GM23338 (cell line): ENCODE measurements at regions not wholly inside any gene's neighbourhood (a gene's known extent, or its start where the extent isn't known, plus 50 kb on each side); places are given as distances from the start of the nearest gene placed in this dataset.

ENCODE experiments used
- ATAC-seq: fragments of 200-7000 bp; cut with Tn5 transposase; 3 replicates; pipeline ENCODE4 v1.9.1; 2020
- DNase-seq: peaks from one replicate; pipeline ENCODE4 v3.0.0-alpha.2; 2015; ENCODE audit warnings: low spot score
- H2AFZ ChIP-seq: fragments of 200-600 bp; sonication (generic); 2 replicates; pipeline ENCODE4 v1.8.0; 2016; ENCODE audit warnings: antibody characterized with exemption, mild to moderate bottlenecking, moderate library complexity
- H3F3A ChIP-seq: fragments of 200-600 bp; sonication (generic); replicated peaks from 2 replicates; pipeline ENCODE4 v1.8.0; 2017; ENCODE audit warnings: antibody characterized with exemption, mixed run types, low read depth
- H3K27ac ChIP-seq: fragments of 200-600 bp; sonication (generic); 2 replicates; pipeline ENCODE4 v1.6.1; 2016; ENCODE audit warnings: low read depth
- H3K27me3 ChIP-seq: fragments of 200-600 bp; sonication (generic); 2 replicates; pipeline ENCODE4 v1.8.0; 2016; ENCODE audit warnings: mild to moderate bottlenecking, mixed run types, moderate library complexity; ENCODE audit not compliant: insufficient read depth
- H3K36me3 ChIP-seq: fragments of 200-600 bp; sonication (generic); 2 replicates; pipeline ENCODE4 v1.8.0; 2016; ENCODE audit warnings: mild to moderate bottlenecking; ENCODE audit not compliant: insufficient read depth
- H3K4me1 ChIP-seq: fragments of 200-600 bp; sonication (generic); 2 replicates; pipeline ENCODE4 v1.8.0; 2016; ENCODE audit warnings: mild to moderate bottlenecking, moderate library complexity; ENCODE audit not compliant: insufficient read depth
- H3K4me2 ChIP-seq: fragments of 200-600 bp; sonication (generic); 2 replicates; pipeline ENCODE4 v1.7.1; 2017; ENCODE audit warnings: mixed run types
- H3K4me3 ChIP-seq: fragments of 200-600 bp; sonication (generic); 2 replicates; pipeline ENCODE4 v1.6.1; 2016; ENCODE audit warnings: mixed run types
- H3K79me2 ChIP-seq: fragments of 200-600 bp; sonication (generic); replicated peaks from 2 replicates; pipeline ENCODE4 v1.8.0; 2017; ENCODE audit warnings: mild to moderate bottlenecking; ENCODE audit not compliant: insufficient read depth
- H3K9me2 ChIP-seq: fragments of 200-600 bp; sonication (generic); 2 replicates; pipeline ENCODE4 v1.8.0; 2017; ENCODE audit not compliant: insufficient read depth
- H4K20me1 ChIP-seq: fragments of 200-600 bp; sonication (generic); replicated peaks from 2 replicates; pipeline ENCODE4 v1.8.0; 2017; ENCODE audit warnings: mild to moderate bottlenecking; ENCODE audit not compliant: insufficient read depth
- H3K27ac Mint-ChIP-seq: 2 replicates; pipeline ENCODE4 v1.8.0; 2020; ENCODE audit warnings: inconsistent platforms, mild to moderate bottlenecking, moderate library complexity, mixed read lengths
- H3K27me3 Mint-ChIP-seq: 3 replicates; pipeline ENCODE4 v1.8.0; 2022; ENCODE audit warnings: low read depth, mild to moderate bottlenecking, moderate library complexity, mixed read lengths, inconsistent platforms; ENCODE audit not compliant: insufficient read depth, poor library complexity
- H3K36me3 Mint-ChIP-seq: 3 replicates; pipeline ENCODE4 v1.8.0; 2021; ENCODE audit warnings: low read depth, mild to moderate bottlenecking, inconsistent platforms, moderate library complexity, mixed read lengths
- H3K4me1 Mint-ChIP-seq: 3 replicates; pipeline ENCODE4 v1.8.0; 2020; ENCODE audit warnings: mild to moderate bottlenecking, inconsistent platforms, mixed read lengths
- H3K4me3 Mint-ChIP-seq: 3 replicates; pipeline ENCODE4 v1.8.0; 2021; ENCODE audit warnings: moderate library complexity, mild to moderate bottlenecking, inconsistent platforms, mixed read lengths
- H3K9me3 Mint-ChIP-seq: 3 replicates; pipeline ENCODE4 v1.8.0; 2020; ENCODE audit warnings: moderate library complexity, mild to moderate bottlenecking, inconsistent platforms, mixed read lengths
- EZH2 ChIP-seq: fragments of 200-600 bp; sonication (generic); IDR thresholded peaks from one replicate; pipeline ENCODE4 v1.8.0; 2017; ENCODE audit warnings: antibody characterized with exemption, mild to moderate bottlenecking, low read depth; ENCODE audit not compliant: unreplicated experiment
- JUNB ChIP-seq: IDR thresholded peaks from one replicate; pipeline ENCODE4 v1.6.1; 2016; ENCODE audit warnings: antibody characterized with exemption; ENCODE audit not compliant: unreplicated experiment
- POLR2AphosphoS5 ChIP-seq: IDR thresholded peaks from 2 replicates; pipeline ENCODE4 v1.6.1; 2016; ENCODE audit warnings: antibody characterized with exemption, low read depth
- STAT1 ChIP-seq: IDR thresholded peaks from one replicate; pipeline ENCODE4 v1.6.1; 2016; ENCODE audit warnings: antibody characterized with exemption; ENCODE audit not compliant: unreplicated experiment
- ZNF114 ChIP-seq: fragments of 250-450 bp; sonication (Bioruptor Pico); IDR thresholded peaks from 2 replicates; pipeline ENCODE4 v1.5.0; 2020; ENCODE audit warnings: mild to moderate bottlenecking, moderate library complexity
- ZNF331 ChIP-seq: fragments of 250-450 bp; sonication (Bioruptor Pico); IDR thresholded peaks from 2 replicates; pipeline ENCODE4 v1.5.0; 2020; ENCODE audit warnings: low read depth, mild to moderate bottlenecking, moderate library complexity
- TF ChIP-seq, protein P1 (sequence below), 2 experiments: fragments of 200-600 bp in 1 of 2; sonication (generic) in 1 of 2; conservative IDR thresholded peaks; 2 replicates each; pipeline versions ENCODE4 v1.5.1 to v1.6.1; 2016 to 2017; ENCODE audit warnings: antibody characterized with exemption in 2 of 2, low read depth in 2 of 2, mild to moderate bottlenecking in 2 of 2, moderate library complexity in 1 of 2

DNA sequence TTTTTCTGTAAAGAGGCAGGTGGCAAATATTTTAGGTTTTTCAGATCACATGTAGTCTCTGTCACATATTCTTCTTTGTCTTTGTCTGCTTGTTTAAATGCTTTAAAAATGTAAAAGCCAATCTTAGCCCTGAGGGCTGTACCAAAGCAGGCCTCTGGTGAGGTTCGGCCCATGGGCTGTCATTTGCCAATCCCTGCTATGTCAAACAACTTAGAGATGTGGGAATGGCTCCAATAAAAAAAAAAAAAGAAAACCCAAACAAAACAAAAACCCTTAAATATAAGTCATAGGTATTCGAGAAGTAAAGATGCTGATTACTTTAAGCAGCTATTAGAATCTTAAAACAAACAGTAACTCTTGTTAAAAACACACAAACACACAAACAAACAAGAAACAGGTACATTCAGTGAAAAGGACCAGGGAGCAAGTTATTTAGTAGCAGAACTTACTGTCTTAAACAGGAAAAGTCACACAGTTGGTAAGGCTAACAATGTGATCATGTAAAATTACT lies 61.4 kb upstream of the NAMPT start (continued):
- TF ChIP-seq, protein P1, sequence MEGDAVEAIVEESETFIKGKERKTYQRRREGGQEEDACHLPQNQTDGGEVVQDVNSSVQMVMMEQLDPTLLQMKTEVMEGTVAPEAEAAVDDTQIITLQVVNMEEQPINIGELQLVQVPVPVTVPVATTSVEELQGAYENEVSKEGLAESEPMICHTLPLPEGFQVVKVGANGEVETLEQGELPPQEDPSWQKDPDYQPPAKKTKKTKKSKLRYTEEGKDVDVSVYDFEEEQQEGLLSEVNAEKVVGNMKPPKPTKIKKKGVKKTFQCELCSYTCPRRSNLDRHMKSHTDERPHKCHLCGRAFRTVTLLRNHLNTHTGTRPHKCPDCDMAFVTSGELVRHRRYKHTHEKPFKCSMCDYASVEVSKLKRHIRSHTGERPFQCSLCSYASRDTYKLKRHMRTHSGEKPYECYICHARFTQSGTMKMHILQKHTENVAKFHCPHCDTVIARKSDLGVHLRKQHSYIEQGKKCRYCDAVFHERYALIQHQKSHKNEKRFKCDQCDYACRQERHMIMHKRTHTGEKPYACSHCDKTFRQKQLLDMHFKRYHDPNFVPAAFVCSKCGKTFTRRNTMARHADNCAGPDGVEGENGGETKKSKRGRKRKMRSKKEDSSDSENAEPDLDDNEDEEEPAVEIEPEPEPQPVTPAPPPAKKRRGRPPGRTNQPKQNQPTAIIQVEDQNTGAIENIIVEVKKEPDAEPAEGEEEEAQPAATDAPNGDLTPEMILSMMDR (conservative IDR thresholded peaks at IDR 0.05; ENCODE audit: low read depth in 2 of 2), result no peak
- TF ChIP-seq ZNF114 (CRISPR knock-in tag) (no peak), ZNF331 (CRISPR knock-in tag) (no peak), JUNB (no peak), EZH2 (no peak), STAT1 (no peak)

DNA sequence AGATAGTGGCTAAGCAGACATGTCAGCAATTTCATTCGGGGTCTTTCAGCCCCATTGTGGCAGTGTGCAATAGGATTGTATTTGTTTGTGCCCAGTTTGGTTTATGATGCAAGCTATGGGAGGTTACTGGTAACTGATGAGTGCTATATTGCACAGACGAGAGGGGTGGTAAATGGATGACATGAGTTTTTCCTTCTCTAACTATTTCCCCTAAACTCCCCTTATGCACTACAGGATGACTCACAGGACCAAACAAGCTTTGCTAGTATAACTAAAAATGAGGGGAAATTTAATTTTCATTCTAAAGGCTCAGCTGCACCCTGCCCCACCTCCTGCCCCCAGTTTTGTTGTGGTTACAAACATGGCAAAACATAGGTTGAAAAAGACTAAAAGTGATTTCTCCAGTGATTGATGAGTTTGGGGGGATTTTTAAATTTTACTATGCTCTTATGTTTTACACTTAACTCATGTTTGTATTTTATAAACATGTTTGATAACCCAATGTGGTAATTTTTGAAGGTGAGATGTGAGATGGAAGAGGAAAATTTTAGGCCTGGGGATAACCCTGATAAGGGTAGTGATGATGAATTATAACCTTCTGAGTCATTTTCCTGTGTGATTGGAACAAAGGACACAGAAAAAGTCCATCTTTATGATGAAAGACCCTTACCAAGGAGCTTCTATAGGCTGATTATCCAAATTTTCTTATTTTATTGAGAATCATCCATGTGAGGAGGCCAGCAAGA lies 60.8 kb upstream of the NAMPT start:
- no peak overlapping the region for H2AFZ ChIP-seq
- no peaks in the 10 kb centered on the region for H3K4me1 ChIP-seq
- H4K20me1 ChIP-seq, result no peaks in the 10 kb centered on the region
- no peak overlapping the region for H3K27ac ChIP-seq
- H3K27ac Mint-ChIP-seq, result no peak overlapping the region
- peaks cover 18% of the 10 kb centered on the region for H3K36me3 Mint-ChIP-seq
- H3K4me3 ChIP-seq, result no peak overlapping the region
- H3K27me3 Mint-ChIP-seq, result no peaks in the 10 kb centered on the region
- peaks cover 34% of the 10 kb centered on the region for H3K9me3 Mint-ChIP-seq
- ATAC-seq (no peak), DNase-seq (no peak)
- TF ChIP-seq POLR2AphosphoS5, result no peak
- no peaks in the 10 kb centered on the region for H3F3A ChIP-seq
- no peak overlapping the region for H3K4me3 Mint-ChIP-seq
- H3K79me2 ChIP-seq, result no peaks in the 10 kb centered on the region
- H3K27me3 ChIP-seq, result no peaks in the 10 kb centered on the region
- no peaks in the 10 kb centered on the region for H3K4me1 Mint-ChIP-seq
- H3K9me2 ChIP-seq, result peaks cover 5% of the 10 kb centered on the region; the same call in 1 of the 2 replicates
- H3K4me2 ChIP-seq, result no peak overlapping the region
- no peaks in the 10 kb centered on the region for H3K36me3 ChIP-seq

DNA sequence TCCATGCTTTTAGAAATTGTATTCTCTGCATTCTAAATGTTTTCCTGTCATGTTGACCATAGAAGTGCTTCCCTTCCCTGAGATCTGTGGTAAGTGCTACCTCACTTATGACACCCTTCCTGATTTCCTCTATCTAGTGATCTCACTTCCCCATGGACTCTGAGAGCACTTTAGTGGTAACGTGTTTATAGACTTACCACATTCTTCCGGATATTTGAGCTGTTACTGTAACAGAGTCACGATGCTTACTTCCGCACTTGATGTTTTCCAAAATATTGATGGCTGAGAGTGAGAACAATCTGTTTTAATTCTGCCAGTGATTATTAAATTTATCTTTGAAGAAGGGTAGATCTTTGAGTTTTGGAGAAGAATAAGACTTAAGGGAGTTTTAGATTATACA lies 60.1 kb upstream of the NAMPT start:
- H3K27me3 Mint-ChIP-seq, result no peaks in the 10 kb centered on the region
- H2AFZ ChIP-seq, result no peak overlapping the region
- DNase-seq (no peak), ATAC-seq (no peak)
- H4K20me1 ChIP-seq, result no peaks in the 10 kb centered on the region
- H3K9me3 Mint-ChIP-seq, result peaks cover 40% of the 10 kb centered on the region
- no peaks in the 10 kb centered on the region for H3K4me1 Mint-ChIP-seq
- no peaks in the 10 kb centered on the region for H3F3A ChIP-seq
- no peaks in the 10 kb centered on the region for H3K27me3 ChIP-seq
- H3K4me1 ChIP-seq, result no peaks in the 10 kb centered on the region
- peaks cover 5% of the 10 kb centered on the region; the same call in 1 of the 2 replicates for H3K9me2 ChIP-seq
- H3K27ac Mint-ChIP-seq, result no peak overlapping the region
- peaks cover 24% of the 10 kb centered on the region for H3K36me3 Mint-ChIP-seq
- no peak overlapping the region for H3K4me3 ChIP-seq
- TF ChIP-seq ZNF331 (CRISPR knock-in tag), result no peak
- H3K4me2 ChIP-seq, result no peak overlapping the region
- H3K79me2 ChIP-seq, result no peaks in the 10 kb centered on the region
- H3K27ac ChIP-seq, result no peak overlapping the region
- no peak overlapping the region for H3K4me3 Mint-ChIP-seq
- no peaks in the 10 kb centered on the region for H3K36me3 ChIP-seq
